Heart right ventricle (tissue), 16 donors: ENCODE measurements at regions not wholly inside any gene's neighbourhood (a gene's known extent, or its start where the extent isn't known, plus 50 kb on each side); places are given as distances from the start of the nearest gene placed in this dataset.

Source experiments
- ATAC-seq, 8 donors: fragments of 200-7000 bp; cut with Tn5 transposase; one replicate each; pipeline ENCODE4 v1.9.1; 2020; ENCODE audit warnings: mild to moderate bottlenecking in 8 of 8, moderate library complexity in 8 of 8, moderate number of reproducible peaks in 1 of 8
- DNase-seq, 2 donors: peaks; one replicate each; pipeline ENCODE4 v3.0.0-alpha.2; 2020
- H3K27ac ChIP-seq, 10 donors: fragments of 200-600 bp; sonication (generic) in 2 of 10; one replicate each; pipeline versions ENCODE4 v1.5.0 to v1.8.0; 2020 to 2022; ENCODE audit warnings: mild to moderate bottlenecking in 3 of 10
- H3K27me3 ChIP-seq, 7 donors: fragments of 200-600 bp; one replicate each; pipeline ENCODE4 v1.8.0; 2021 to 2022; ENCODE audit warnings: mild to moderate bottlenecking in 2 of 7
- H3K36me3 ChIP-seq, 9 donors: fragments of 200-600 bp; sonication (generic) in 1 of 9; one replicate each; pipeline versions ENCODE4 v1.5.0 to v1.8.0; 2020 to 2022; ENCODE audit warnings: mild to moderate bottlenecking in 2 of 9
- H3K4me1 ChIP-seq, 9 donors: fragments of 200-600 bp; sonication (generic) in 1 of 9; one replicate each; pipeline versions ENCODE4 v1.5.0 to v1.8.0; 2020 to 2022; ENCODE audit warnings: mild to moderate bottlenecking in 4 of 9
- H3K4me3 ChIP-seq, 10 donors: fragments of 200-600 bp; sonication (generic) in 2 of 10; one replicate each; pipeline versions ENCODE4 v1.5.0 to v1.8.0; 2020 to 2022; ENCODE audit warnings: mild to moderate bottlenecking in 7 of 10, moderate library complexity in 2 of 10
- H3K9me3 ChIP-seq, 11 donors: fragments of 200-600 bp in 10 of 11; sonication (generic) in 2 of 11; one replicate each; pipeline versions ENCODE4 v1.5.0 to v1.8.0; 2013 to 2022; ENCODE audit warnings: mild to moderate bottlenecking in 2 of 11, control low read depth in 1 of 11, moderate library complexity in 1 of 11
- WGBS, 2 donors: extraction: QIAGEN DNeasy Blood & Tissue Kit; methylation state at CpG; one replicate each; pipeline ENCODE4 v1.1.7; 2013; ENCODE audit warnings: inconsistent platforms in 1 of 2; 5-methylcytosine and 5-hydroxymethylcytosine counted together
- intact Hi-C, 10 donors: fragments of 100-400 bp; cut with DNase I; formaldehyde crosslinking; loops; one replicate each; pipeline versions ENCODE4 v1.11.1 to v1.14.2; 2022
- TF ChIP-seq, protein P1 (sequence below), 9 donors: fragments of 200-600 bp; sonication (generic) in 2 of 9; IDR thresholded peaks; one replicate each; pipeline versions ENCODE4 v1.5.0 to v1.8.0; 2021 to 2022; ENCODE audit warnings: antibody characterized with exemption in 9 of 9, mild to moderate bottlenecking in 5 of 9, moderate library complexity in 1 of 9
- donor health status: Arrhythmogenic right ventricular cardiomyopathy.
- donor health status: ischemic (EF 13 %, LVEDD 7.1; RV severe dilation, severe dysfunction).
- donor health status: healthy with polysubstance abuse.
- donor health status: DM: no; HTN: yes; CAD: no.
- donor health status: DM: no; HTN: no; CAD: no.
- donor health status: ischemic (EF 25% LVEDD 6.9; RV normal size, moderate dysfunction).
- donor health status: ischemic (EF 25% LVEDD 5.7; RV mildly dilated, moderate dysfunction).
- donor health status: healthy.
- donor health status: DM: yes; HTN: yes; CAD: no.
- donor health status: Ischemic cardiomyopathy.
- donor health status: ischemic (EF 35%, LVEDD 5.7; RV mildly dilated, moderate dysfunction).
- donor health status: nonischemic (EF 11% LVEDD 7.7; RV severe dilation, severe dysfunction).
- donor health status: DM: yes; HTN: yes; CAD: no.
- donor health status: PGD.
- donor health status: ischemic (EF 29% LVEDD 5.4; RV normal size, mild dysfunction).
- donor health status: nonischemic (EF 23%, LVEDD 6.1; RV moderate dilation, normal function).

DNA sequence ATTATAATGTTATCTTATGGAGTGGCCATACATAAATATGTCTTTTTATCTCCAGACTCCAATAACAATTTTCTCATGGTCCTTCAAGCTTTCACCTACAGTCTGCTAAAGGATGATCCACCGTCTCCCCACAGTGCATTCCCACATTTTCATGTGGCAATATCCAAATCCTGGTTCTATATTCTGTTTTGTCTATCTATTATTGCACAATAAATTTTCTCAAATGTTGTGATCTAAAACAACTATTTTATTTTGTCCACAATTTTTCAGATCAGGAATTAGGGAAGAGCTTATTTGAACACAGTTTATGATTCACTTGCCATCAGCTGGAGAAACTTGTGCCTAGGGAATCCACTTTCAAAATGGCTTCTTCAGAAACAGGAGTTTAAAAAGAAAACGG, 614.4 kb upstream of the TMEFF2 start:
- Histone ChIP-seq H3K27me3 (no peaks in the 10 kb centered on the region), H3K4me1 (no peaks in the 10 kb centered on the region), H3K9me3 (peaks cover 0 to 24% (median 8%) of the 10 kb centered on the region in 11 donors), H3K4me3 (no peak overlapping the region), H3K27ac (no peak overlapping the region), H3K36me3 (no peaks in the 10 kb centered on the region)
- intact Hi-C loops, result no loop called here
- DNase-seq, result no peak
- TF ChIP-seq, protein P1, sequence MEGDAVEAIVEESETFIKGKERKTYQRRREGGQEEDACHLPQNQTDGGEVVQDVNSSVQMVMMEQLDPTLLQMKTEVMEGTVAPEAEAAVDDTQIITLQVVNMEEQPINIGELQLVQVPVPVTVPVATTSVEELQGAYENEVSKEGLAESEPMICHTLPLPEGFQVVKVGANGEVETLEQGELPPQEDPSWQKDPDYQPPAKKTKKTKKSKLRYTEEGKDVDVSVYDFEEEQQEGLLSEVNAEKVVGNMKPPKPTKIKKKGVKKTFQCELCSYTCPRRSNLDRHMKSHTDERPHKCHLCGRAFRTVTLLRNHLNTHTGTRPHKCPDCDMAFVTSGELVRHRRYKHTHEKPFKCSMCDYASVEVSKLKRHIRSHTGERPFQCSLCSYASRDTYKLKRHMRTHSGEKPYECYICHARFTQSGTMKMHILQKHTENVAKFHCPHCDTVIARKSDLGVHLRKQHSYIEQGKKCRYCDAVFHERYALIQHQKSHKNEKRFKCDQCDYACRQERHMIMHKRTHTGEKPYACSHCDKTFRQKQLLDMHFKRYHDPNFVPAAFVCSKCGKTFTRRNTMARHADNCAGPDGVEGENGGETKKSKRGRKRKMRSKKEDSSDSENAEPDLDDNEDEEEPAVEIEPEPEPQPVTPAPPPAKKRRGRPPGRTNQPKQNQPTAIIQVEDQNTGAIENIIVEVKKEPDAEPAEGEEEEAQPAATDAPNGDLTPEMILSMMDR (IDR thresholded peaks at IDR 0.05), result no peak
- WGBS, 2 donors, result 70 to 85% methylated on average over 2 of the region's 2 CpGs
- no peak for ATAC-seq

DNA sequence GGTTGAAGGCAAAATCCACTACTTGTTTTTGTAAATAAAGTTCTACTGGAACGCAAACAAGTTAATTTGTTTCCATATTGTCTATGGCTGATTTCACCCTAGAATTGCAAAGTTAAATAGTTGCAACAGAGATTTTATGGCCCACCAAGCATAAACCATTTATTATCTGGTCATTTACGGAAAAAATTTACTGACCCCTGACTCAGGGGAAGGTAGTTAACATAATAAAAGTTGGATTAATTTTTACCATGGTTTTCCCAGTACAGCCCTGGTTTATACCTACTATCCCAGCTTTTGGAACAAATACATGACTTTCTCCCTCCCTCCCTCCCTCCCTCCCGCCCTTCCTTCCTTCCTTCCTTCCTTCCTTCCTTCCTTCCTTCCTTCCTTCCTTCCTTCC, 588.9 kb upstream of the TMEFF2 start:
- peaks cover 0 to 7% (median 0%) of the 10 kb centered on the region in 11 donors for H3K9me3 ChIP-seq
- ATAC-seq (no peak), DNase-seq (no peak)
- intact Hi-C loops, result no loop called here
- no peak overlapping the region for H3K4me3 ChIP-seq
- no peaks in the 10 kb centered on the region for H3K36me3 ChIP-seq
- WGBS, 2 donors, result 77 to 80% methylated on average over 3 of the region's 3 CpGs
- TF ChIP-seq, protein P1 (IDR thresholded peaks at IDR 0.05), result no peak
- H3K27me3 ChIP-seq, result no peaks in the 10 kb centered on the region
- no peak overlapping the region for H3K27ac ChIP-seq
- H3K4me1 ChIP-seq, result no peaks in the 10 kb centered on the region

DNA sequence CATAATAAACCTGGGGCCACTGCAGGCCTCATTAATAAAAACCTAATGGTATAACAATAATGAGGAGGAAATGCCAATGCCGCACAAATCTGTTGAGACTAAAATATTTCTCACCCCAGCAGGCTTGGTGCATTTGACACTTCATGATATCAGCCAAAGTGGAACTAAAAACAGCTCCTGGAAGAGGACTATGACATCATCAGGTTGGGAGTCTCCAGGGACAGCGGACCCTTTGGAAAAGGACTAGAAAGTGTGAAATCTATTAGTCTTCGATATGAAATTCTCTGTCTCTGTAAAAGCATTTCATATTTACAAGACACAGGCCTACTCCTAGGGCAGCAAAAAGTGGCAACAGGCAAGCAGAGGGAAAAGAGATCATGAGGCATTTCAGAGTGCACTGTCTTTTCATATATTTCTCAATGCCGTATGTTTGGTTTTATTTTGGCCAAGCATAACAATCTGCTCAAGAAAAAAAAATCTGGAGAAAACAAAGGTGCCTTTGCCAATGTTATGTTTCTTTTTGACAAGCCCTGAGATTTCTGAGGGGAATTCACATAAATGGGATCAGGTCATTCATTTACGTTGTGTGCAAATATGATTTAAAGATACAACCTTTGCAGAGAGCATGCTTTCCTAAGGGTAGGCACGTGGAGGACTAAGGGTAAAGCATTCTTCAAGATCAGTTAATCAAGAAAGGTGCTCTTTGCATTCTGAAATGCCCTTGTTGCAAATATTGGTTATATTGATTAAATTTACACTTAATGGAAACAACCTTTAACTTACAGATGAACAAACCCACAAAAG, 580.9 kb upstream of the TMEFF2 start:
- Histone ChIP-seq H3K4me1 (no peaks in the 10 kb centered on the region), H3K27ac (no peak overlapping the region), H3K36me3 (no peaks in the 10 kb centered on the region), H3K9me3 (peaks cover 0 to 11% (median 0%) of the 10 kb centered on the region in 11 donors), H3K4me3 (no peak overlapping the region), H3K27me3 (no peaks in the 10 kb centered on the region)
- WGBS, 2 donors, result 52 to 53% methylated on average over 6 of the region's 6 CpGs
- TF ChIP-seq, protein P1 (IDR thresholded peaks at IDR 0.05), result no peak
- intact Hi-C loops, result no loop called here
- no peak for DNase-seq
- no peak for ATAC-seq

- no peaks in the 10 kb centered on the region for H3K36me3 ChIP-seq
- TF ChIP-seq, protein P1 (IDR thresholded peaks at IDR 0.05), result no peak
- intact Hi-C loops, result no loop called here
- H3K9me3 ChIP-seq, result peaks cover 0 to 11% (median 0%) of the 10 kb centered on the region in 11 donors
- WGBS, 2 donors, result 82 to 85% methylated on average over 4 of the region's 4 CpGs
- DNase-seq (no peak), ATAC-seq (no peak)
- no peaks in the 10 kb centered on the region for H3K27me3 ChIP-seq
- no peak overlapping the region for H3K27ac ChIP-seq
- no peak overlapping the region for H3K4me3 ChIP-seq
- no peaks in the 10 kb centered on the region for H3K4me1 ChIP-seq
Observed at GRCh38 chr2:192775011-192775410, 580.3 kb upstream of the TMEFF2 start.
